IMR-90 (cell line): ENCODE measurements at regions not wholly inside any gene's neighbourhood (a gene's known extent, or its start where the extent isn't known, plus 50 kb on each side); places are given as distances from the start of the nearest gene placed in this dataset.

ENCODE experiments used
- ATAC-seq: fragments of 200-7000 bp; cut with Tn5 transposase; 2 replicates; pipeline ENCODE4 v1.9.1; 2020; ENCODE audit warnings: low read depth, mild to moderate bottlenecking, moderate library complexity
- BruUV-seq: library from RNA; stranded (reverse); fragments of 400-500 nt; replicated peaks from 2 replicates; lab custom pipeline; 2021; lab: Mats Ljungman, UMichigan
- CTCF ChIA-PET: fragments of 300-600 bp; formaldehyde crosslinking; extraction: SDS; loops from one replicate; lab custom pipeline; 2021; ENCODE audit warnings: antibody characterized with exemption; lab: Yijun Ruan, JAX
- POLR2A ChIA-PET: fragments of 300-600 bp; sonication (Branson Sonifier 250); formaldehyde crosslinking; loops from one replicate; lab custom pipeline; 2022; ENCODE audit warnings: antibody characterized with exemption; ENCODE audit not compliant: unreplicated experiment; lab: Charles Lee
- DNase-seq: peaks from one replicate; pipeline ENCODE4 v3.0.0; 2013
- H2AFZ ChIP-seq: replicated peaks from 2 replicates; pipeline ENCODE3; 2013; ENCODE audit warnings: low read length, mild to moderate bottlenecking; ENCODE audit not compliant: poor library complexity
- H2AK5ac ChIP-seq: 2 replicates; pipeline ENCODE4 v1.6.1; 2013; ENCODE audit warnings: low read depth, low read length, inconsistent platforms
- H2AK9ac ChIP-seq: replicated peaks from 2 replicates; pipeline ENCODE3; 2013; ENCODE audit warnings: mild to moderate bottlenecking, low read depth, low read length, moderate library complexity; ENCODE audit not compliant: poor library complexity
- H2BK120ac ChIP-seq: 2 replicates; pipeline ENCODE4 v1.6.1; 2013; ENCODE audit warnings: low read depth, low read length, inconsistent platforms
- H2BK15ac ChIP-seq: 3 replicates; pipeline ENCODE4 v1.6.1; 2013; ENCODE audit warnings: low read depth, low read length, inconsistent platforms
- H2BK20ac ChIP-seq: 2 replicates; pipeline ENCODE4 v1.6.1; 2013; ENCODE audit warnings: low read depth, mild to moderate bottlenecking, inconsistent platforms, low read length, moderate library complexity
- H2BK5ac ChIP-seq: 2 replicates; pipeline ENCODE4 v1.6.1; 2013; ENCODE audit warnings: mild to moderate bottlenecking, low read depth, low read length, inconsistent platforms; ENCODE audit not compliant: poor library complexity, severe bottlenecking
- H3K14ac ChIP-seq: replicated peaks from 2 replicates; pipeline ENCODE4 v1.6.1; 2013; ENCODE audit warnings: low read depth, low read length, inconsistent platforms
- H3K18ac ChIP-seq: 2 replicates; pipeline ENCODE4 v1.6.1; 2013; ENCODE audit warnings: low read depth, low read length, control low read depth
- H3K23ac ChIP-seq: 2 replicates; pipeline ENCODE4 v1.6.1; 2013; ENCODE audit warnings: low read depth, low read length, inconsistent platforms
- H3K27ac ChIP-seq: 2 replicates; pipeline ENCODE4 v1.5.1; 2013; ENCODE audit warnings: mild to moderate bottlenecking, control low read depth, low read length; ENCODE audit not compliant: insufficient read depth
- H3K27me3 ChIP-seq: 2 replicates; pipeline ENCODE4 v1.6.1; 2013; ENCODE audit warnings: low read length; ENCODE audit not compliant: control insufficient read depth, insufficient read depth
- H3K36me3 ChIP-seq: 2 replicates; pipeline ENCODE4 v1.6.1; 2013; ENCODE audit warnings: low read length, mixed read lengths; ENCODE audit not compliant: control insufficient read depth, insufficient read depth
- H3K4ac ChIP-seq: 2 replicates; pipeline ENCODE4 v1.6.1; 2013; ENCODE audit warnings: low read depth, low read length, inconsistent platforms
- H3K4me1 ChIP-seq: 2 replicates; pipeline ENCODE4 v1.6.1; 2013; ENCODE audit warnings: low read length, mixed read lengths; ENCODE audit not compliant: control insufficient read depth, insufficient read depth
- H3K4me2 ChIP-seq: 2 replicates; pipeline ENCODE4 v1.6.1; 2013; ENCODE audit warnings: low read depth, mild to moderate bottlenecking, control low read depth, low read length, moderate library complexity
- H3K4me3 ChIP-seq: 2 replicates; pipeline ENCODE4 v1.5.1; 2013; ENCODE audit warnings: low read depth, mild to moderate bottlenecking, control low read depth, low read length, moderate library complexity; ENCODE audit not compliant: insufficient read depth
- H3K56ac ChIP-seq: 2 replicates; pipeline ENCODE4 v1.6.1; 2013; ENCODE audit warnings: low read length, inconsistent platforms; ENCODE audit not compliant: insufficient read depth; ENCODE audit errors: extremely low read depth
- H3K79me1 ChIP-seq, 2 experiments: 2 replicates each; pipeline ENCODE4 v1.6.1; 2013; ENCODE audit warnings: low read length in 2 of 2, inconsistent platforms in 1 of 2, low read depth in 1 of 2
- H3K9ac ChIP-seq: 2 replicates; pipeline ENCODE4 v1.6.1; 2013; ENCODE audit warnings: low read depth, low read length, control low read depth
- H3K9me1 ChIP-seq: 2 replicates; pipeline ENCODE4 v1.6.1; 2013; ENCODE audit warnings: low read length, inconsistent platforms; ENCODE audit not compliant: insufficient read depth
- H3K9me3 ChIP-seq: 2 replicates; pipeline ENCODE4 v1.6.1; 2013; ENCODE audit warnings: low read length; ENCODE audit not compliant: control insufficient read depth, insufficient read depth
- H4K20me1 ChIP-seq: 2 replicates; pipeline ENCODE4 v1.6.1; 2013; ENCODE audit warnings: low read length, inconsistent platforms; ENCODE audit not compliant: insufficient read depth
- H4K5ac ChIP-seq: 2 replicates; pipeline ENCODE4 v1.6.1; 2013; ENCODE audit warnings: mild to moderate bottlenecking, low read depth, low read length, control low read depth
- H4K8ac ChIP-seq, 2 experiments: 2 replicates each; pipeline ENCODE4 v1.6.1; 2013; ENCODE audit warnings: low read depth in 2 of 2, low read length in 2 of 2, control low read depth in 1 of 2, inconsistent platforms in 1 of 2
- H4K91ac ChIP-seq: 2 replicates; pipeline ENCODE4 v1.6.1; 2013; ENCODE audit warnings: low read depth, low read length, inconsistent platforms; ENCODE audit not compliant: insufficient read depth
- CEBPB ChIP-seq: IDR thresholded peaks from 2 replicates; pipeline ENCODE4 v1.6.1; 2012; ENCODE audit warnings: low read depth, low read length, improper control_type of control experiment
- RFX5 ChIP-seq: IDR thresholded peaks from 2 replicates; pipeline ENCODE4 v1.8.0; 2012; ENCODE audit warnings: low read depth, mild to moderate bottlenecking, low read length, moderate library complexity
- WGBS, 2 experiments: methylation state at CpG; one replicate each; pipeline versions ENCODE4 v1.1.5 to v1.1.7; 2013; ENCODE audit warnings: missing lambda C conversion rate in 2 of 2; ENCODE audit not compliant: insufficient read length in 1 of 2; ENCODE audit errors: extremely low coverage in 2 of 2; 5-methylcytosine and 5-hydroxymethylcytosine counted together
- dilution Hi-C: fragments of 300-500 bp; cut with HindIII; formaldehyde crosslinking; loops from one replicate; pipeline ENCODE4 v1.14.3; 2018; ENCODE audit warnings: low sequenced_read_pairs; ENCODE audit not compliant: unreplicated experiment
- in situ Hi-C: fragments of 300-500 bp; cut with MboI; formaldehyde crosslinking; loops from 3 replicates; pipeline ENCODE4 v1.14.3; 2019; ENCODE audit warnings: low sequenced_read_pairs, inconsistent platforms, mixed read lengths
- intact Hi-C: fragments of 100-400 bp; cut with micrococcal nuclease; formaldehyde crosslinking; loops from 2 replicates; pipeline ENCODE4 v1.10.0; 2022

DNA sequence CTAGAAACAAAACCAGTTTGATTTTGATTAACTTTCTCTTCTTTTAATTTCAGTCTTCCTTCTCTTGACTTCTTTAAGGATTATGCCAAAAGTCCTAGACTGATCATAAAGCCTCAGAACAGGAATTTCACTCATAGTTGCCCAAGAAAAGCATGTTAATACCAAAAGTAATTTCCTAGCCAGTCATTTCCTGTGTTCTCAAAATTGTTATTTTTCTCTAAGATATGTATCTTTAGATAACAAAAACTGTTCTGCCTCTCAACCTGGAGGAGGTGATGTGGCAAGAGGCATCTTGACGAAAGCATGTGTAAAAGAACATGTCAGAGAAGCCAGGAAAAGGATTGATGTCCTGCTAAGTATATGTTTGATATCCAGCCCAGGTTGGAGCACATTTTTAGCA lies 78.0 kb upstream of the IPO9 start:
- peak overlapping the region; percentile 3; the same call in 1 of the 2 replicates for H2AK5ac ChIP-seq
- H3K9me3 ChIP-seq, result no peaks in the 10 kb centered on the region
- H2BK5ac ChIP-seq, result peak overlapping the region; percentile 84
- ChIA-PET CTCF (no interaction called here), POLR2A (no interaction called here)
- DNase-seq, result peak; percentile 84
- peak overlapping the region; percentile 71; the same call in 1 of the 2 replicates for H3K4ac ChIP-seq
- peaks cover 43% of the 10 kb centered on the region for H3K4me1 ChIP-seq
- peak overlapping the region; percentile 59 for H3K27ac ChIP-seq
- no peak for TF ChIP-seq RFX5
- peak; percentile 92 for TF ChIP-seq CEBPB
- peak overlapping the region; percentile 20; the same call in 1 of the 2 replicates for H3K56ac ChIP-seq
- H3K18ac ChIP-seq, result peak overlapping the region; percentile 77; the same call in 1 of the 2 replicates
- H3K4me3 ChIP-seq, result no peak overlapping the region
- peak overlapping the region; percentile 30; the same call in 1 of the 2 replicates for H3K9ac ChIP-seq
- no peak overlapping the region; the same call in 1 of the 2 replicates for H3K4me2 ChIP-seq
- WGBS, 2 experiments, result no CpG with 5 or more reads among the region's 1 CpG
- H3K27me3 ChIP-seq, result no peaks in the 10 kb centered on the region
- H4K91ac ChIP-seq, result peak overlapping the region; percentile 33; the same call in 1 of the 2 replicates
- no peak overlapping the region for H2AFZ ChIP-seq
- intact Hi-C loops (no loop called here), in situ Hi-C loops (no loop called here), dilution Hi-C loops (no loop called here)
- H2BK15ac ChIP-seq, result peak overlapping the region; percentile 40; the same call in 2 of the 3 replicates
- ATAC-seq, result no peak
- no TSS peak for BruUV-seq
- H2BK20ac ChIP-seq, result peak overlapping the region; percentile 57; the same call in 1 of the 2 replicates
- peak overlapping the region; percentile 69 for H2BK120ac ChIP-seq
- peak overlapping the region; percentile 57 to 64; a peak in 3 of 4 replicates for H4K8ac ChIP-seq
- peaks cover 38 to 92% of the 10 kb centered on the region in 2 experiments for H3K79me1 ChIP-seq
- H3K14ac ChIP-seq, result peak overlapping the region; percentile 42; the same call in 1 of the 2 replicates
- no peaks in the 10 kb centered on the region; the same call in 1 of the 2 replicates for H3K36me3 ChIP-seq
- H3K9me1 ChIP-seq, result peaks cover 28% of the 10 kb centered on the region
- no peak overlapping the region; the same call in 1 of the 2 replicates for H3K23ac ChIP-seq
- no peak overlapping the region for H4K5ac ChIP-seq
- peaks cover 28% of the 10 kb centered on the region; the same call in 1 of the 2 replicates for H4K20me1 ChIP-seq
- H2AK9ac ChIP-seq, result no peak overlapping the region
